Karpas-422 (cell line): ENCODE measurements at regions not wholly inside any gene's neighbourhood (a gene's known extent, or its start where the extent isn't known, plus 50 kb on each side); places are given as distances from the start of the nearest gene placed in this dataset.

Experiments
- DNase-seq: peaks from one replicate; pipeline ENCODE4 v3.0.0-alpha.2; 2015
- H2AFZ ChIP-seq: fragments of 200-600 bp; sonication (generic); 2 replicates; pipeline ENCODE4 v1.6.1; 2014; ENCODE audit warnings: antibody characterized with exemption, low read length, mixed read lengths
- H3K27ac ChIP-seq: fragments of 200-600 bp; sonication (generic); 2 replicates; pipeline ENCODE4 v1.5.1; 2014; ENCODE audit warnings: mild to moderate bottlenecking, low read length, moderate library complexity
- H3K27me3 ChIP-seq: fragments of 200-600 bp; sonication (generic); 2 replicates; pipeline ENCODE4 v1.6.1; 2014; ENCODE audit warnings: low read length, mixed read lengths
- H3K36me3 ChIP-seq: fragments of 200-600 bp; sonication (generic); 2 replicates; pipeline ENCODE4 v1.6.1; 2014; ENCODE audit warnings: low read length, mixed read lengths; ENCODE audit not compliant: insufficient read depth
- H3K4me1 ChIP-seq: fragments of 200-600 bp; sonication (generic); 2 replicates; pipeline ENCODE4 v1.6.1; 2014; ENCODE audit warnings: mild to moderate bottlenecking, low read length, mixed read lengths
- H3K4me2 ChIP-seq: fragments of 200-600 bp; sonication (generic); 2 replicates; pipeline ENCODE4 v1.6.1; 2014; ENCODE audit warnings: low read length, low read depth, mild to moderate bottlenecking; ENCODE audit not compliant: poor library complexity, severe bottlenecking
- H3K4me3 ChIP-seq: fragments of 200-600 bp; sonication (generic); 2 replicates; pipeline ENCODE4 v1.5.1; 2014; ENCODE audit warnings: mild to moderate bottlenecking, antibody characterized with exemption, low read length, mixed read lengths
- H3K79me2 ChIP-seq: fragments of 200-600 bp; sonication (generic); 2 replicates; pipeline ENCODE4 v1.6.1; 2014; ENCODE audit warnings: mild to moderate bottlenecking, low read length, mixed read lengths
- H3K9ac ChIP-seq: fragments of 200-600 bp; sonication (generic); 2 replicates; pipeline ENCODE4 v1.6.0; 2014; ENCODE audit warnings: low read length
- H3K9me2 ChIP-seq: fragments of 200-600 bp; sonication (generic), shearing (Covaris generic); replicated peaks from 2 replicates; pipeline ENCODE4 v1.6.0; 2014; ENCODE audit warnings: mild to moderate bottlenecking, low read length, moderate library complexity; ENCODE audit not compliant: insufficient read depth
- H3K9me3 ChIP-seq: fragments of 300-700, 200-600 bp; sonication (generic); 2 replicates; pipeline ENCODE4 v1.6.1; 2014; ENCODE audit warnings: low read length, mixed read lengths
- H4K20me1 ChIP-seq: fragments of 200-600 bp; sonication (generic); 2 replicates; pipeline ENCODE4 v1.6.1; 2014; ENCODE audit warnings: mild to moderate bottlenecking, antibody characterized with exemption, low read length, low read depth; ENCODE audit not compliant: insufficient read depth

DNA sequence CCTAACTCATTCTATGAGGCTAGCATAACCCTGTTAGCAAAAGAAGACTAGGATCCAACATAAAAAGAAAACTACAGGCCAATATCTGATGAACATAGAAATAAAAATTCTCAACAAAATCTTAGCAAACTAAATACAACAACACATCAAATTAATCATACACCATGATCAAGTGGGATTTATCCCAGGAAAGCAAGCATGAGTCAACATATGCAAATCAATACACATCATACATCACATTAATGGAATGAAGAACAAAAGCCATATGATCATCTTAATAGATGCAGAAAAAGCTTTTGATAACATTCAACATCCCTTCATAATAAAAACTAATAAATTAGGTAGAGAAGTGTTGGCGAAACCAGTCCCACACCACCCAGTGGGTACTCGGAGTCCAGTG lies 136.1 kb upstream of the MME start:
- no peak overlapping the region for H3K4me2 ChIP-seq
- no peak overlapping the region for H2AFZ ChIP-seq
- no peaks in the 10 kb centered on the region for H3K9me2 ChIP-seq
- H3K79me2 ChIP-seq: no peaks in the 10 kb centered on the region
- H3K4me1 ChIP-seq: no peaks in the 10 kb centered on the region
- no peaks in the 10 kb centered on the region for H4K20me1 ChIP-seq
- H3K36me3 ChIP-seq: no peaks in the 10 kb centered on the region
- H3K27ac ChIP-seq: no peak overlapping the region
- H3K9me3 ChIP-seq: peaks cover 3% of the 10 kb centered on the region; the same call in 1 of the 2 replicates
- no peak for DNase-seq
- H3K4me3 ChIP-seq: no peak overlapping the region
- no peaks in the 10 kb centered on the region for H3K27me3 ChIP-seq
- no peak overlapping the region for H3K9ac ChIP-seq

DNA sequence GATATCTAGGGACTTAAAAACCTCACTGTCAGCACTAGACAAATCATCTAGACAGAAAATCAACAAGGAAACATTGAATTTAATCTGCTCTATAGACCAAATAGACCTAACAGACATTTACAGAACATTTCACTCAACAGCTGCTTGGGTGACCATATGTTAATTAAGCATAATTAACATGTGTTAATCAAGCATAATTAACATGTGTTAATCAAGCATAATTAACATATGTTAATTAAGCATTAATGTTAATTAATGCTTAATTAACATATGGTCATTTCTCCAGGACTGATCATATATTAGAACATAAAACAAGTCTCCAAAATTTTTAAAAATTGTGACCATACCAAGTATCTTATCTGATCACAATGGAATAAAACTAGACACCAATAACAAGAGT lies 137.3 kb upstream of the MME start:
- Histone ChIP-seq H3K36me3 (no peaks in the 10 kb centered on the region), H3K9me2 (no peaks in the 10 kb centered on the region), H3K4me3 (no peak overlapping the region), H3K4me1 (no peaks in the 10 kb centered on the region), H3K27me3 (no peaks in the 10 kb centered on the region), H2AFZ (no peak overlapping the region), H3K27ac (no peak overlapping the region), H4K20me1 (no peaks in the 10 kb centered on the region), H3K4me2 (no peak overlapping the region), H3K9me3 (peaks cover 3% of the 10 kb centered on the region; the same call in 1 of the 2 replicates), H3K9ac (no peak overlapping the region), H3K79me2 (no peaks in the 10 kb centered on the region)
- no peak for DNase-seq

DNA sequence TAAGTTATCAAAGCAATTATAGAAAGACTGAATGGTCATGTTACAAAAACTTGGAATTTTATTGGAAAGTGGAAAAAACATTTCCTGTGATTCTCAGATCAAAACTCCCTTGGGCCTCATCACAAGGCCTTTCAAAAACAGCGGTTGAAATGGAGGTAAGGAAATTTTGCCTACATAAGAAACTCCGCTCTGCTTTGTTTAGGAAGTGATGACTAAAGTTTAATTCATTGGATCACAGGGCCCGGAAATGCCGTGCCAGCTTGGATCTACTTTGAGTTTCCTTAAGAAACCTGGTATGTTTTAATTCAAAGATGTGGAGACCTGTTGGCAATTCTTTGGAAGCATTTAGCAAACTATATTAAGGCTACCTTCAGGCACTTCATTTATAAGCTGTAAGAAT lies 143.9 kb upstream of the MME start:
- no peak overlapping the region for H2AFZ ChIP-seq
- no peak overlapping the region for H3K27ac ChIP-seq
- DNase-seq: no peak
- peaks cover 3% of the 10 kb centered on the region; the same call in 1 of the 2 replicates for H3K9me3 ChIP-seq
- no peaks in the 10 kb centered on the region for H3K27me3 ChIP-seq
- no peaks in the 10 kb centered on the region for H3K79me2 ChIP-seq
- H3K36me3 ChIP-seq: no peaks in the 10 kb centered on the region
- H3K4me3 ChIP-seq: no peak overlapping the region
- no peaks in the 10 kb centered on the region for H4K20me1 ChIP-seq
- H3K9me2 ChIP-seq: no peaks in the 10 kb centered on the region
- no peaks in the 10 kb centered on the region for H3K4me1 ChIP-seq
- no peak overlapping the region for H3K9ac ChIP-seq
- H3K4me2 ChIP-seq: no peak overlapping the region

DNA sequence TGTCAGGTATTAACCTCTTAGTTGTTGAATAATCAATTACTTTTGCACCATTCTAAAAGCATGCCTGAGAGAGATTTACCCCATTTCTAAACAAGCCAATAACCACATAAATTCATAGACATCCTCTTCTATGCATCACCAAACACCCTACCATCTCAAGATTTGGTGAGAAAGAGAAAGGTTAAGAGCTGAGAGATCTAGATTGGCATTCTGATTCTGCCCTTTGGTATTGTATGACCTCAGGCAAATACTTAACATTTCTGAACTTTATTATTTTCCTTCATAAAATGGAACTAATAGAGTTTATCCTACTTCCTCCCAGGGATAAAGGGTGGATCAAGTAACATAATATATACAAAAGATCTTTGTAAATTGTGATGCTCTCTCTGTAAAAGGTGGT lies 146.5 kb upstream of the MME start:
- Histone ChIP-seq H3K4me2 (no peak overlapping the region), H3K36me3 (no peaks in the 10 kb centered on the region), H3K27me3 (no peaks in the 10 kb centered on the region), H4K20me1 (no peaks in the 10 kb centered on the region), H3K9me2 (no peaks in the 10 kb centered on the region), H3K4me1 (no peaks in the 10 kb centered on the region), H3K9me3 (no peaks in the 10 kb centered on the region), H3K27ac (no peak overlapping the region), H3K9ac (no peak overlapping the region), H2AFZ (no peak overlapping the region), H3K4me3 (no peak overlapping the region), H3K79me2 (no peaks in the 10 kb centered on the region)
- DNase-seq: no peak

DNA sequence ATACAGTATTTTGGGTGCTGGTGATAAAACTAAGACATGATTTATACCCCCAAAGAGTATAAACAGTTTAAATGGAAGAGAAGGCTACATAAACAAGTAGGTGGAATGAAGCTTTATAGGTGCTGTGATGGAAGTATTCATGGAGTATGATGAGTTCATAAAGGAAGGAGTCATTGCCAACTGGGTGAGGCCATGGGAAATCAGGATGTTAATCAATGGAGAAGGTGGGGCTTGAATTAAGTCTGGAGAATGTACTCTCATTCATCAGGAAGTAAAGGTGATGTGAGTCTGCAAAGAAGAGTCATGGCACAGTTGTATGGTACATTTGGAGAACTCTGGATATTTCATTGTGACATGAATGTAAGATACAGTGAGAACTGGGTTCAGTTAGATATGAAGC lies 147.5 kb upstream of the MME start:
- DNase-seq: no peak
- Histone ChIP-seq H4K20me1 (no peaks in the 10 kb centered on the region), H3K27me3 (no peaks in the 10 kb centered on the region), H2AFZ (no peak overlapping the region), H3K4me3 (no peak overlapping the region), H3K9me2 (no peaks in the 10 kb centered on the region), H3K36me3 (no peaks in the 10 kb centered on the region), H3K79me2 (no peaks in the 10 kb centered on the region), H3K9me3 (no peaks in the 10 kb centered on the region), H3K27ac (no peak overlapping the region), H3K4me1 (no peaks in the 10 kb centered on the region), H3K4me2 (no peak overlapping the region), H3K9ac (no peak overlapping the region)

DNA sequence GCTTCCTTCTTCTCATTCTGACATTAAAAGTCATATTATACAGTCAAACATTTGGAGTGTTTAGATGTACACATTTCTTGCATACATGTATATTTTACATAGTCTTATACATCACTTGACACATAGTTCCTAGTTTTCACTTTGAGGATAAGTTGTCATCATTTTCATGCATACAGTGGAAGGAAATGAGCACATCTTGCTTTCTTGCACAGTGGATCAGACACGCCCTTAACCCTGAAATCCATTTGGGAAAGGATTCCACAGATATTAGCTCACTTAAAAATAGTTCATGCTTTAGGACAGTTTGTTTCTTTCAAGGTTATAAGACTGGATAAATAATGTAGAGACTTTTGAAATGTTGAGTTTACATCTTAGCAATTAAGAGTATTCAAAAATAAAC lies 148.6 kb upstream of the MME start:
- no peak overlapping the region for H3K27ac ChIP-seq
- no peak overlapping the region for H3K4me2 ChIP-seq

DNA sequence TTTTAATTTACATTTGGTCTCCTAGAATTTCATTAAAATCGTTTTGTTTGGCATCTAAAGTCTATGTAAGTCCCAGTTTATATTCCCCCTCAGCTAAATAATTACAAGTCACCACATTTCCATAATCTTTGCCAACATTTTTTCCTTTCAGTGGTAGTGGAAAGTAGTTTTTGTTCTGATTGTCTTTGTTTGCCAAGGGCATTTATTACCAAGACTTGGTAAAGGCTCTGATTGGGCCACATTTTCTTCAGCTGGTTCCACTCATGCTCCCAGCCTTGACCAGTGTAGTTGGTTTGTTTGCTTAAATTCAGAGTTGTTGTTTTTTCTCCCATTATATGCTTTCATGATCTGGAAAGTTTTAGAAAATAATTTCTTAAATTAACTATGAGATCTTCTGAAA lies 153.4 kb upstream of the MME start:
- no peak overlapping the region for H3K27ac ChIP-seq

More for the DNA sequence above, 148.6 kb upstream of the MME start:
- Histone ChIP-seq H2AFZ (no peak overlapping the region), H3K79me2 (no peaks in the 10 kb centered on the region), H3K4me3 (no peak overlapping the region), H3K36me3 (no peaks in the 10 kb centered on the region), H4K20me1 (no peaks in the 10 kb centered on the region), H3K9me2 (no peaks in the 10 kb centered on the region), H3K9ac (no peak overlapping the region), H3K4me1 (no peaks in the 10 kb centered on the region), H3K9me3 (no peaks in the 10 kb centered on the region), H3K27me3 (no peaks in the 10 kb centered on the region)
- DNase-seq: no peak

DNA sequence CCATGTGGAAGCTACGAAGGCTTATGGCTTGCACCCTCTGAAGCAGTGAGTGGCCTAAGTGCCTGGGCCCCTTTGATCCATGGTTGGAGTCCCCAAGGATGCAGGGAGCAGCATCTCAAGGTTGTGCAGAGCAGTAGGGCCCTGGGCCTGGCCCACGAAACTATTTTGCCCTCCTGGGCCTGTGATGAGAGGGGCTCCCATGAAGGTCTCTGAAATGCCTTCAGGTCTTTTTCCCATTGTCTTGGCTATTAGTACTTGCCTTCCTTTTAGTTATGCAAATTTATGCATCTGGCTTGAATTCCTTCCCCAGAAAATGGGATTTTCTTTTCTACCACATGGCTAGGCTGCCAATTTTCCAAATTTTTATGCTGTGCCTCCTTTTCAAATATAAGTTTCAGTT lies 158.8 kb upstream of the MME start:
- no peak overlapping the region for H3K4me2 ChIP-seq
- no peak for DNase-seq
- H4K20me1 ChIP-seq: no peaks in the 10 kb centered on the region
- no peak overlapping the region for H3K27ac ChIP-seq
- no peaks in the 10 kb centered on the region for H3K9me2 ChIP-seq
- no peak overlapping the region for H3K4me3 ChIP-seq
- no peaks in the 10 kb centered on the region for H3K36me3 ChIP-seq
- no peak overlapping the region for H2AFZ ChIP-seq
- H3K4me1 ChIP-seq: no peaks in the 10 kb centered on the region
- no peaks in the 10 kb centered on the region for H3K9me3 ChIP-seq
- H3K9ac ChIP-seq: no peak overlapping the region
- no peaks in the 10 kb centered on the region for H3K27me3 ChIP-seq
- H3K79me2 ChIP-seq: no peaks in the 10 kb centered on the region

More for the DNA sequence above, 153.4 kb upstream of the MME start:
- no peak overlapping the region for H3K9ac ChIP-seq
- H3K79me2 ChIP-seq: no peaks in the 10 kb centered on the region
- no peaks in the 10 kb centered on the region for H3K36me3 ChIP-seq
- H2AFZ ChIP-seq: no peak overlapping the region
- no peaks in the 10 kb centered on the region for H4K20me1 ChIP-seq
- no peaks in the 10 kb centered on the region for H3K9me2 ChIP-seq
- no peak for DNase-seq
- H3K4me3 ChIP-seq: no peak overlapping the region
- no peaks in the 10 kb centered on the region for H3K9me3 ChIP-seq
- H3K4me2 ChIP-seq: no peak overlapping the region
- H3K4me1 ChIP-seq: no peaks in the 10 kb centered on the region
- no peaks in the 10 kb centered on the region for H3K27me3 ChIP-seq

DNA sequence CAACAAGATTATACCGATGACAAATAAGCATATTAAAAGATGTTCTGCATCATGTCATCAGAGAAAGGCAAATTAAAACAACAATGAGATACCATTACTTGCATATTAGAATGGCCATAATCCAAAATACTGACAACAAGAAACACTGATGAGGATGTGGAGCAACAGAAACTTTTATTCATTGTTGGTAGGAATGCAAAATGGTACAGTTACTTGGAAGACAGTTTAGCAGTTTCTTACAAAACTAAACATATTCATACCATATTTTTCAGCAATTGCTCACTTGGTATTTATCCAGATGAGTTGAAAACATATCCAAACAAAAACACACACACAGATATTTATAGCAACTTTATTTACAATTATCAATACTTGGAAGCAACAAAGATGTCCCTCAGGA lies 160.9 kb upstream of the MME start:
- no peak for DNase-seq
- no peaks in the 10 kb centered on the region for H3K9me2 ChIP-seq
- H3K36me3 ChIP-seq: no peaks in the 10 kb centered on the region
- H3K4me2 ChIP-seq: no peak overlapping the region
- H2AFZ ChIP-seq: no peak overlapping the region
- no peak overlapping the region for H3K4me3 ChIP-seq
- no peak overlapping the region for H3K9ac ChIP-seq
- no peaks in the 10 kb centered on the region for H3K9me3 ChIP-seq
- no peaks in the 10 kb centered on the region for H3K79me2 ChIP-seq
- no peak overlapping the region for H3K27ac ChIP-seq
- H3K4me1 ChIP-seq: no peaks in the 10 kb centered on the region
- H4K20me1 ChIP-seq: no peaks in the 10 kb centered on the region
- H3K27me3 ChIP-seq: no peaks in the 10 kb centered on the region
